ENCODE measurements at regions not wholly inside any gene's neighbourhood (a gene's known extent, or its start where the extent isn't known, plus 50 kb on each side); places are given as distances from the start of the nearest gene placed in this dataset.

- DNase-seq = no peak
These were observed 210.6 kb upstream of the CDH4 start for GRCh38 chr20:61041481-61041880.

DNA sequence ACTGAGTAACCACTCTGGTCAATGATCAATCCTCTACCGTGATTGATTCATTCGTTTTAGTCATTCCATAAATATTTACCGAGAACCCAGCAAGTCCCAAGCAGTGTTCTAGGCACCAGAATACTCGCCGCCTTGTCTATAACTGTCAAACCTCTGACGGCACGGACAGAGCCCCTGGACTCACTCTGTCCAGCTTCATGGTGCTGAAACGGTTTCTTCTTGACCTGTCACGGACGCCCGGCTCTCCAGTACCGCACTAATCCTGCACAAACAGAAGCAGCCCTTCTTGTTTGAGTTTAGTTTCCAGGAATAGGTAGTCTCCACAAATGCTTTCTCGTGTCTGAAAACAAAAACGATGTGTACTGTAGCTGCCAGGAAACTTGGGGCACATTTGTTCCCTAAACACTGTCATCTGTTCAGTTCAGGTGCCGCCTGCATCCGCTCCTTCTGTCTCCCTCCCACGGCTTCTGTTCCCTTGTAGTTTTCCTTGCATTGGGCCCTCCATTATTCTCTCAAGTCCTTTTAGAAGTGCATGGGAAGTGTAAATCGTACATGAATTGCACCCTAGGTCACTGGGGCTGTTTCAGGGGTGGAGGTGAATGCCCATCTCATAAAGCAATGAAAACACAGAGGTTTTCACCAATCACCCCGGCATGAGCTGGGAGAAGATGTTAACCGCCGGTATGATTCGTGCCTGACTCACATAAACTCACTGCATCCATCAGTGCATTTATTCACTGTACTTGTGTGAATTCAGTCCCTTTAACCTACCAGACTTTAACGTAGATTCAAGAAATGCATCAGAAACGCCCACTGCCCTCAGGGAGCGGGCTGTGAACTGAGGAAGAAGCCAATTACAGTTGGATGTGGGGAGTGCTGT is 209.3 kb upstream of the CDH4 start:
- no peak for DNase-seq

GRCh38 chr20:61043681-61044080 is 208.4 kb upstream of the CDH4 start:
- DNase-seq = no peak

DNA sequence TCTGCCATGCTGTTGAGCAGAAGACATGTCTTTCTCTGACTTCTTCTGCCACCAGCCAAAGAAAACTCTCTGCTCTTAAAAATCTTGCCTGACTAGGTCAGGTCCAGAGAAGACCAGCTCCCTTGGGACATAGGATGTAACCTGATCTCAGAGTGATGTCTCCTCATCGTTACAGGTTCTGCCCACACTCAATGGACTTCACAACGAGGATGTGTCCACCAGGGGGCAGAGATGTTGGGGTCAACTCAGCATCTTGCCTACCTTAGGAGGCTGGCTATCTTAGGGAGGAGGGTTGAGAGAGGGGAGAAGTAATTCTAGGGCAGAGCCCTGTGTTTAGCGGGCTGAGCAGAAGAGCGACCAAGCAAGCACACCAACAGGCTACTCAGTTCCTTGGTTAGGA is 207.6 kb upstream of the CDH4 start:
- no peak for DNase-seq

DNA sequence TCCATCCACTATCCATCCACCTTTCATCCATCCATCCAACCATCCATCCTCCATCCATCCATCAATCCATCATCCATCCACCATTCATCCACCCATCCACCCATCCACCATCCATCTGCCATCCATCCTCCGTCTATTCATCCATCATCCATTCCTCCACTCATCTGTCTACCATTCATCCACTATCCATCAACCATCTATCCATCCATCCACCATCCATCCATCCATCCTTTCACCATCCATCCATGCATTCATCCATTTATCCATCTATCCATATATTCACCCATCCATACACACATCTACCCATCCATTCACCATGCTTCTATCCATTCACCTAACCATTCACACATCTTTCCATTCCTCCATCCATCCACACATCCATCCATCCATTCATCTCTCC is 207.0 kb upstream of the CDH4 start:
- DNase-seq = no peak

DNA sequence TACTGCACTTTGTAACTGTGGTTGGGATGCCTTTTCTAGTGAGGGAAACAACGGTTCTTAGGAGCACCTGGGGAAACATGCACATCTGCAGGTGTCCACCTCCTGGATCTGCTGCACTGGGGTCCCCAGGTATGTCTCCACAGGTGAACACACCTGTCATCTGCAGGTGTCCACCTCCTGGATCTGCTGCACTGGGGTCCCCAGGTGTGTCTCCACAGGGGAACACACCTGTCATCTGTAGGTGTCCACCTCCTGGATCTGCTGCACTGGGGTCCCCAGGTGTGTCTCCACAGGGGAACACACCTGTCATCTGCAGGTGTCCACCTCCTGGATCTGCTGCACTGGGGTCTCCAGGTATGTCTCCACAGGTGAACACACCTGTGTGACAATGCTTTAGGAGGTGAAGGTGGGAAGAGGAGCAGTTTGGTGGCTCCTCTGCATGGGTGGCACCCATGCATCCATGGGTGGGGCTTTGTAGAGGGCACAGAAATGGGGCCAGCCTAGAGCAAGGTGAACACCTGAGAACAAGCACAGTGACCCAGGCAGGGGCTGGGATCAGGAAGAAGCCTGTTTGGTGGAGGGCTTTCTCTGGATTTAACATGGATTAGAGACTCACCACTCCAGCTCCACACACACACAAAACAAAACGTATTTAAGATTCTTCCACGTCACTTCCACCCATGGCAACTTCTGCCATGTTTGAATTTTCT is 206.0 kb upstream of the CDH4 start:
- DNase-seq = no peak

DNA sequence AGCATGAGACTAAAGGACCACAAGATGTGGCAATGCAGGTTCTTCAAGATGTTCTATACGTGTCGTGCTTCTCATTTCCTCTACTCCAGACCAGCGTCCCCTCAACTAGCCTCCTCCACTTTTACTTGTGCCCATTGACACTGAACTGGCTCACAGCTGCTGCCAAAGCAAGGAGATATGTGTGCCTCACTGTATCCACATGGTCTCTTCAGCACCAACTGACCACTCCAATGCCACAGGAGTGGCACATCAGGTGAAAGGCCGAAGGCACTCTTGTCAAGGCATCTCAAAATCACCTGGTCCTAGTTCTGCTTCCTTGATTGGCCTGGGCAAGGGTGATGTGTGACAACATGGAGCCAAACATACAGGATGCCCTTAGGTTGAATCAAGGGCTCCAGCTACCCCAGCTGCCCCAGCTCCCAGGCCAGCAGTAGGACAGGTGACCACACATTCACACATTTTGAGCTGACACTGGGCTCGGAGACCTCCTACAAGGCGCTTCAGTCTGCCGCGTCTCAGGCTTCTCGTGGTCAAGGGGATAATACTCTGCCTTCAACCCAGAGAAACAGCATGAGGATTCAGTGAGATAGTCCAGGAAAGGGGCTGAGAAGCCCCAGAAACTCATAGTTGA is 205.2 kb upstream of the CDH4 start:
- no peak for DNase-seq

GRCh38 chr20:61047515-61047914 is 204.5 kb upstream of the CDH4 start:
- no peak for DNase-seq

- no peak for DNase-seq
These were observed 203.8 kb upstream of the CDH4 start for GRCh38 chr20:61048302-61048701.

DNA sequence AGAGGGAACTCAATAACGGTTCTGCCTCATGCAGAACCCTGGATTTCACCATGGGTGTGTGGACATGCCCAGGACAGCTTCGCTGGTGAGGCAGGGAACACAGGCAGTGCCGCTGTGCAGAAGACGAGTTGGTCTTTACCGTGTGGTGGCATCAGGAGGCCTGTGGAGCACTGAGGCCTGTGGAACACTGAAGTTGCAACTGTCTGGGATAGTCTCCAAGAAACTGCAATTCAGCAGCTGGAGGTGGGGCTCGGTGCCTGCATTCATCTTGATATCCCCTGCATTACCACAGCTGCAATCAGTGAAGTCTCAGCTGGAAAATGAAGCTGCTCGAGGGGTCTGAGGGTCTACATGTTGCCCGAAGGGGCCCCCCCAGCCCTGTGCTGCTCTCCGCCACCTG is 202.4 kb upstream of the CDH4 start:
- DNase-seq = no peak

- no peak for DNase-seq
These were observed 201.6 kb upstream of the CDH4 start for GRCh38 chr20:61050336-61050890.

GRCh38 chr20:61052195-61052750 is 199.8 kb upstream of the CDH4 start:
- no peak for DNase-seq

DNA sequence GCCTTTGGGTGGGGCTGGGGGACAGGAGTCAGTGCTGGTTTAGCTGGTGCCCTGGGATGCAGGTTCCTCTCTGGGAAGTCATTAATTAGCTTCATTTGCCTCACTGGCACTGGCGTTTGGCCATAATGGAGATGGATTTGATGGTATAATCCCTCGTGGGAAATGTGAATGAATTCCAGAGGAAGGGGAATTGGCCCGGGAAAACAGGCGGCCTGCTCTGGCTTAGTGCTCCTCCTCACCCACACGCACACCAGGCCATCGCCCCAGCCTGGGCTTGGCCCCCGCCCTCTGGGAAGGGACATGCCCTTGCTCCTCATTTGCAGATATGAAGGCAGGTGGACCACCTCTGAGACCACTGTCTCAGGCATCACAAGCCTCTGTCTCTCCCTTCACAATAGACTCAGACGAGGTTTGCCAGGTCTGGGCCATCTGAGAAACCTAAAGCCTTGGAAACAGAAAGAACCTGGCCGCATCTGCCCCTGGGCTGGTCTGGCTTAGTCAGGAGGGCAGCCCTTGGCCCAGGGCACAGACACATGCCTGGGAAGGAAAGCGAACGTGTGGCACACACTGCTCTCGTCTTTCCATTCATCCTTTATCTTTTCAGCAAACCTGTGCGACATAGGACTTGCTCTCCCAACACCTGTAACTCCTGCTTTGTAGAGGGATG is 199.2 kb upstream of the CDH4 start:
- no peak for DNase-seq

- DNase-seq = no peak
These were observed 198.6 kb upstream of the CDH4 start for GRCh38 chr20:61053487-61053886.

- DNase-seq = no peak
These were observed 198.2 kb upstream of the CDH4 start for GRCh38 chr20:61053889-61054288.

- no peak for DNase-seq
These were observed 197.7 kb upstream of the CDH4 start for GRCh38 chr20:61054411-61054810.

DNA sequence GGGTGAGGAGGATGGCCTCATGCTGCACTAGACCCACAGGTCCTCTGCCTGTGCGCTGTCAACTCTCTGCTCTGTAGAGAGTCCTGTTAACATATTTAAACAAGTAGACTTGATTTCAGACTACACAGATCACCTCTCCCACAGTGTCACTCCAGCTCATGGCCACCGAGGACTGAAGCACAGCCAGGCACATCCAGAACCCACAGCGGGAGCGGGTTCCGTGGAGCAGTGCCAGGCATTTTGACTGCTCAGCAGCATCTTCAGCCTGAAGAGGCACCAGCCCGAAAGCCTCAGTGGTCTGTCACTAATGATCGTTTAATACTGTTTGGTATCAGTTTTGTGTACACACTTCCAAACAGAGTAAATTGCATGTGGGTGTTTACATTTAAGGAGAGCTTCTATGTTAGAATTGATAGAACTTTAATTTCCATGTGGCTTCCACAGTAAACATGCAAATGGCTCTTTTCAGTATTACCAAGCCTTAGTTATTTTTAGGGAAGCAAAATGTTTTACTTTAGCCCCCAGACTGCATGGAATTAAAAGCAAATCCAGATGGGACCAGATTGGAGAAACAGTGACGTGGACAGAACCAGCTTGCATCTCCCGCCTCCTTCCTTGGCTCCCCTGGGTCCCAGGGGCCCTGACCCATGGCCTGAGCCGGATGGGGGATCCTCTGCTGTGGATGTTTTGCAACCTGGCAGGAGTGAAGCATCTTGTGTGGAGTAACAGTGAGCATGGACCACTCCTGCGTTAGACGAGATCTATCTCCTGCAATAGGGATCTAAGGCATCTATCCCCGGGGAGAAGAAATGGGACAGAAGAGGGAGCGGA is 196.7 kb upstream of the CDH4 start:
- DNase-seq = no peak

GRCh38 chr20:61056116-61056515 is 195.9 kb upstream of the CDH4 start:
- DNase-seq = no peak

DNA sequence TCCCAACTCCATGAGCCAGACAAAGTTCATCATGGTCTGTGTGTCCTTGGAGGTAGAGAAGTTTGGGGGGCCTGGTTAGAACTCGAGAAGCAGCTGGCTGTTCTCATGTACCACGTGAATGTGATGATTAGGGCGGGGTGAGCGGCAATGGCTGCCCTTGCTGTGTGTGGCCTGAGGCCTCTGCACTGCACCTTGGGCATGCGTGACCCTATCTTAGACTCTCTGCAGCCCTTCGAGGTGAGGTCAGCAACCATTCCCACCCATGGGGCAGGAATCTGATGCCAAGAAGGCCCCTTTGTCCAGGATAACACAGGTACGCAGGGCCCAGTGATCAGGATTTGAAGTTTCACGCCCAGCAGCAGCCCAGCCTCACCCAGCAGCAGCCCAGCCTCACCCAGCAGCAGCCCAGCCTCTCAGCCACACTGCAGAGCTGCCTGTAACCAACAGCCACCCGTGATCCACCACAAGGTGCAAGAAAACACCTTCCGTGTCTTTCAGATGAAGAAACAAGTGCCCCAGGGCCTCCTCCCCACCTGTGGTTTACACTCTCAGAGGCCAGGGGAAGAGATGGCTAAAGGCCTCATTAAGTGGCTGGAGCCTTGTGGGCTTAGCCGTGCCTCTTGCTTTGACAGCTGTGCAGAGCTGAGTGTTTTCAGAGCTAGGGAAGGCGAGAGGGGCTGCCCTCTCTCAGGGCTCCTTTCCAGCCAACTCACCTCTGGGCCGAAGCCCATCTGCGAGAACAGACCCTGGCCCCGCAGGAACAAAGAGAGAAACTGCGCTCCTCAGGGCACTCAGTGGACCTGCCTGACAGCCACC is 195.2 kb upstream of the CDH4 start:
- no peak for DNase-seq

DNA sequence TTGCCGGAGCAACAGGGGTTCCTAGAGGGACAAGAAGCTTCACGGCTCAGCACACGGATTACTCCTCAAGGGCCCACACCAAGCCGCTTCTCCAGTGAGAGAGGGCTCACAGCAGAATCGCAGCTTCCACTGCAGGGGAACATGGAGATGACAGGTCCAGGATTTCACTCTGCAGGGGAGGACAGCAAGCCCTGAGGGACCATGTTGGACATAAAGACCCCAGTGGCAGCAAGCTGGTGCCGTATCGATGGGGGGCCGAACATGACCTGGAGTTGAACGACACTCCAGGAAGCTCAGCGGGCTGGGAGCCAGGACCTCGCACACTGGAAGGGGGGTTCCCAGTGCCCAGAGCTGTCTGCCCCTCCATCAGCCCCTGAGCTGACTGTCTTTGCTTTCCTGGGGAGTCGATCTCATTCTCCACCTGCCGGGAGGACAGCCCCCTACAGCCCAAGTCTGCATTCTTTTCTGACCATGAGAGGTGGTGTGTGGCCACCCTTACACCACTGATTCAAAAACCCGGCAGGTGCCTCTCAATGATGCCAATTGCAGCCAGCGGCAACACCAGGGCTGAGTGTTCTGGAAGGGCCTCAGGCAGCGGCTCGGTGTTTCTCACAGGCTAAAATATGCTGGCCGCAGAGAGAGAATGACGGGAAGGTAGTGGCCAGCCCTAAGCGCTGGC is 194.5 kb upstream of the CDH4 start:
- no peak for DNase-seq
